Epidermal melanocyte (primary cell): ENCODE measurements at regions not wholly inside any gene's neighbourhood (a gene's known extent, or its start where the extent isn't known, plus 50 kb on each side); places are given as distances from the start of the nearest gene placed in this dataset.

ENCODE experiments used
- DNase-seq: peaks from one replicate; pipeline ENCODE4 v3.0.0; 2011; ENCODE audit warnings: low spot score; ENCODE audit not compliant: insufficient read length

DNA sequence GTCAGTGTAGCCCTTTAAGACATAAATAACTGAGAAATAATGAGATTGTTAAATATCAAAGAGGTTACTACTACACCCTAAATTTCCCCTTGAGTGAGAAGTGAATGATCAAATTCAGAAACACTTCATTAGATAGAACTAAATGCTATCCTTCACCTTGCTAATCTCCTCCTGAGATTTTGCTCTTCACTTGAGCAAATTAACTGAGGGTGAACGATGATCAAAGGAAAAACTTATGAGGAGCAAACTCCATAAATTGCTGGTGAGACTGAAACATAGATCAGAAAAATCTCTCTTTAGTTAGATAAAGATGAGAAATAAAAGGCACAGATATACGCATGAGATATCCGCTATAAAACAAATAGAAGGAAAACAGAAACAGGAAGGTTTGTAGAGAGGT, 63.1 kb upstream of the TANC1 start:
- DNase-seq = no peak

DNA sequence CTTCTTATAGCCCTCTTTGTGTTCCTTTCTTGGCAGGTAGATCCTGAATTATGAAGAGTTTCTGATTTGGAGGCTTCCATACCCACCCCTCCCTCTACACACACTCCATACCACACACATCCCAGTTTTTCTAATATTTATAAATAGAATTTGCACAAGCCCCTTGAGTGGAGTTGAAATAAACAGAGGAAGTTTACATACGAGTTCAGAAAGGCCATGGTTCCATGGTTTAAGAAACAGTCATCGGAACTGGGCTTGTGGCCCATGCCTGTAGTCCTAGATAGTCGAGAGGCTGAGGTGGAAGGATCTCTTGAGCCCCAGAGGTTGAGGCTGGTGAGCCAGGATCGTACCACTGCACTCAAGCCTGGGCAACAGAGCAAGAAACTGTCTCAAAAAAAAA, 62.7 kb upstream of the TANC1 start:
- no peak for DNase-seq

DNA sequence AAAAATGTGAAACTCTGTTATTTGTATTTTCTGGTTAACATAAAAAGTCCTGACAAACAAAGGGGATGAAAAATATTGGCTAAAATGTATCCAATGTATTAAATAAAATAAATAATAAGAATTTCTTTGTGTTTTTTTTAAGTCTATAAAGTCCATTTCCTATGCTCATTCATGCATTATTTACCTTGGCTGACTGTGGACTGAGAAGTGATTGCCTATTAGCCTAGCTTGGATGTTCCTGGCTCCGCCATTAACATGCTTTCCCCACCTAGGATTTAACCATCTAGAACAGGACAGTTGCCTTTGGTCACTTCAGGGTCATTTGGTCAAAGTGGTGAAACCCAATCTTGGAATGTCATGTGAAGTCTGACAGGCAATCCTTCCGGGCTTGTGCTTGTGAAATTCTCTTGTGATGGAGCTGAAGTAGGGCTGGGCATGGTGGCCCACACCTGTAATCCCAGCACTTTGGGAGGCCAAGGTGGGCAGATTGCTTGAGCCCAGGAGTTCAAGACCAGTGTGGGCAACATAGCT, 60.4 kb upstream of the TANC1 start:
- no peak for DNase-seq

DNA sequence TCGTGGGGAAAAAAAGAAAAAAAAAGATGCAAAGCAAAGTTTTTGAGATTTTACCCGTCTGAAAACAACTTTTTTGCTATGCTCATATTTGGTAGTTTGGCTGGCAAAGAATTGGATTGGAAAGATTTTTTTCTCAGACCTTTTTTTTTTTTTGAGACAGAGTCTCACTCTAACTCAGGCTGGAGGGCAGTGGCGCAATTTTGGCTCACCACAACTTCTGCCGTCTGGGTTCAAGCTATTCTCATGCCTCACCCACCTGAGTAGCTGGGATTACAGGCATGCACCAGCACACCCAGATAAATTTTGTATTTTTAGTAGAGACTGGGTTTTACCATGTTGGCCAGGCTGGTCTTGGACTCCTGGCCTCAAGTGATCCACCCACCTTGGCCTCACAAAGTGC, 56.3 kb upstream of the TANC1 start:
- no peak for DNase-seq

GRCh38 chr2:158912765-158913164, 55.7 kb upstream of the TANC1 start:
- no peak for DNase-seq

- no peak for DNase-seq
Observed at GRCh38 chr2:158914066-158914465, 54.4 kb upstream of the TANC1 start.

GRCh38 chr2:158914731-158915130, 53.7 kb upstream of the TANC1 start:
- DNase-seq = no peak

GRCh38 chr2:158917121-158917520, 51.3 kb upstream of the TANC1 start:
- no peak for DNase-seq

DNA sequence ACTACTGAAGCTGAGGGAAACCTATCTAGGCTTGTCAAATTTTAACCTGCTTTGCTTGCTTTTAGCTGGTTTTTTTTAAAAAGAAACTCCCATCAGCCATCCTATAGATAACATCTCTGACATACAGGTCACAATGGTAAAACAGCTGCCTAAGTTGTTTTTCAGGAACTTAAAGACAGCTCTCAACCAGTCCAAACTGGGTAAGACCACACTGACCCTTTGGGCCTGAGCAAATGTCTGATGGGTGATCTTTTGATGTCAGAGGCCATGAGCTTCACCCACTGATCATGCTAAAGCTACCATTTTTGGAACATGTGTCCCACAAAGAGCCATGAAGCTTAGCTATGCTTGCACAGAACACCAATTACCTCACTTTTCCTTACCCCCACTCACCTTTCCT, 50.0 kb upstream of the TANC1 start:
- no peak for DNase-seq
